Ishikawa (cell line): ENCODE measurements at regions not wholly inside any gene's neighbourhood (a gene's known extent, or its start where the extent isn't known, plus 50 kb on each side); places are given as distances from the start of the nearest gene placed in this dataset.

Source experiments
- CEBPB ChIP-seq: IDR thresholded peaks from 2 replicates; pipeline ENCODE4 v1.6.1; 2012
- CREB1 ChIP-seq: IDR thresholded peaks from 2 replicates; pipeline ENCODE4 v1.6.1; 2012; ENCODE audit warnings: low read depth
- EGR1 ChIP-seq: IDR thresholded peaks from 2 replicates; pipeline ENCODE4 v1.6.1; 2012
- EP300 ChIP-seq: IDR thresholded peaks from 2 replicates; pipeline ENCODE4 v1.6.1; 2012; ENCODE audit warnings: borderline replicate concordance
- FOXM1 ChIP-seq: IDR thresholded peaks from 2 replicates; pipeline ENCODE4 v1.6.1; 2012; ENCODE audit warnings: low read depth, borderline replicate concordance
- NFIC ChIP-seq: IDR thresholded peaks from 2 replicates; pipeline ENCODE4 v1.6.1; 2012
- TAF1 ChIP-seq: IDR thresholded peaks from 2 replicates; pipeline ENCODE4 v1.6.1; 2012; ENCODE audit warnings: low read depth, mild to moderate bottlenecking
- YY1 ChIP-seq: IDR thresholded peaks from 2 replicates; pipeline ENCODE4 v1.6.1; 2012; ENCODE audit warnings: low read depth
- TF ChIP-seq, protein P1 (sequence below): IDR thresholded peaks from 2 replicates; pipeline ENCODE4 v1.6.1; 2012; ENCODE audit warnings: low read depth, mild to moderate bottlenecking
- TF ChIP-seq, protein P2 (sequence below): IDR thresholded peaks from 2 replicates; pipeline ENCODE4 v1.6.1; 2012

GRCh38 chr3:65098400-65098799, 410.6 kb upstream of the ADAMTS9 start:
- no peak for TF ChIP-seq FOXM1
- TF ChIP-seq EP300, result no peak
- TF ChIP-seq CREB1, result no peak
- TF ChIP-seq, protein P1, sequence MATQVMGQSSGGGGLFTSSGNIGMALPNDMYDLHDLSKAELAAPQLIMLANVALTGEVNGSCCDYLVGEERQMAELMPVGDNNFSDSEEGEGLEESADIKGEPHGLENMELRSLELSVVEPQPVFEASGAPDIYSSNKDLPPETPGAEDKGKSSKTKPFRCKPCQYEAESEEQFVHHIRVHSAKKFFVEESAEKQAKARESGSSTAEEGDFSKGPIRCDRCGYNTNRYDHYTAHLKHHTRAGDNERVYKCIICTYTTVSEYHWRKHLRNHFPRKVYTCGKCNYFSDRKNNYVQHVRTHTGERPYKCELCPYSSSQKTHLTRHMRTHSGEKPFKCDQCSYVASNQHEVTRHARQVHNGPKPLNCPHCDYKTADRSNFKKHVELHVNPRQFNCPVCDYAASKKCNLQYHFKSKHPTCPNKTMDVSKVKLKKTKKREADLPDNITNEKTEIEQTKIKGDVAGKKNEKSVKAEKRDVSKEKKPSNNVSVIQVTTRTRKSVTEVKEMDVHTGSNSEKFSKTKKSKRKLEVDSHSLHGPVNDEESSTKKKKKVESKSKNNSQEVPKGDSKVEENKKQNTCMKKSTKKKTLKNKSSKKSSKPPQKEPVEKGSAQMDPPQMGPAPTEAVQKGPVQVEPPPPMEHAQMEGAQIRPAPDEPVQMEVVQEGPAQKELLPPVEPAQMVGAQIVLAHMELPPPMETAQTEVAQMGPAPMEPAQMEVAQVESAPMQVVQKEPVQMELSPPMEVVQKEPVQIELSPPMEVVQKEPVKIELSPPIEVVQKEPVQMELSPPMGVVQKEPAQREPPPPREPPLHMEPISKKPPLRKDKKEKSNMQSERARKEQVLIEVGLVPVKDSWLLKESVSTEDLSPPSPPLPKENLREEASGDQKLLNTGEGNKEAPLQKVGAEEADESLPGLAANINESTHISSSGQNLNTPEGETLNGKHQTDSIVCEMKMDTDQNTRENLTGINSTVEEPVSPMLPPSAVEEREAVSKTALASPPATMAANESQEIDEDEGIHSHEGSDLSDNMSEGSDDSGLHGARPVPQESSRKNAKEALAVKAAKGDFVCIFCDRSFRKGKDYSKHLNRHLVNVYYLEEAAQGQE, result no peak
- TF ChIP-seq, protein P2, sequence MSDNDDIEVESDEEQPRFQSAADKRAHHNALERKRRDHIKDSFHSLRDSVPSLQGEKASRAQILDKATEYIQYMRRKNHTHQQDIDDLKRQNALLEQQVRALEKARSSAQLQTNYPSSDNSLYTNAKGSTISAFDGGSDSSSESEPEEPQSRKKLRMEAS, result no peak
- TF ChIP-seq EGR1, result no peak
- no peak for TF ChIP-seq CEBPB
- no peak for TF ChIP-seq YY1
- no peak for TF ChIP-seq NFIC
- TF ChIP-seq TAF1, result no peak
